T47D (cell line): ENCODE measurements at regions not wholly inside any gene's neighbourhood (a gene's known extent, or its start where the extent isn't known, plus 50 kb on each side); places are given as distances from the start of the nearest gene placed in this dataset.
"Not testable (repeated sequence)": the region's sequence is repeated elsewhere in the genome, so short reads cannot be mapped to it uniquely, and the experiment has no call there.

ENCODE experiments used
- DNase-seq, 2 experiments: peaks; one replicate each; pipeline versions ENCODE4 v3.0.0 to v3.0.0-alpha.2; 2011 to 2012; ENCODE audit warnings: low read depth in 1 of 2, low spot score in 1 of 2
- JUND ChIP-seq: IDR thresholded peaks from 2 replicates; pipeline ENCODE4 v1.6.1; 2012; ENCODE audit warnings: low read depth
- in situ Hi-C: cut with HindIII; loops from 2 replicates; pipeline ENCODE4 v1.10.0; 2016; ENCODE audit warnings: low sequenced_read_pairs, low pct_unique_long_range_greater_than_20kb

GRCh38 chr13:54492995-54493394 is 1464.4 kb downstream of the OLFM4 start:
- TF ChIP-seq JUND, result no peak
- in situ Hi-C loops, result no loop called here
- no peak for DNase-seq

- in situ Hi-C loops, result no loop called here
- TF ChIP-seq JUND, result no peak
- peak in 1 of 2 experiments; percentile 1 for DNase-seq
Observed at GRCh38 chr13:54511366-54511765, 1482.8 kb downstream of the OLFM4 start.

- in situ Hi-C loops, result no loop called here
- no peak for TF ChIP-seq JUND
- no peak for DNase-seq
Observed at GRCh38 chr13:54513254-54513653, 1484.6 kb downstream of the OLFM4 start.

- no peak for TF ChIP-seq JUND
- DNase-seq, result peak in 1 of 2 experiments; percentile 62
- in situ Hi-C loops, result no loop called here
Observed at GRCh38 chr13:54536112-54536511, 1507.5 kb downstream of the OLFM4 start.

- in situ Hi-C loops, result no loop called here
Observed at GRCh38 chr13:54563286-54563685, 1534.7 kb downstream of the OLFM4 start.

GRCh38 chr13:54572037-54572436 is 1543.4 kb downstream of the OLFM4 start:
- in situ Hi-C loops, DNase-seq: not testable (repeated sequence)

More at GRCh38 chr13:54563286-54563685, 1534.7 kb downstream of the OLFM4 start:
- no peak for DNase-seq
- TF ChIP-seq JUND, result no peak

GRCh38 chr13:54573186-54573585 is 1544.6 kb downstream of the OLFM4 start:
- DNase-seq, result no peak
- TF ChIP-seq JUND, result no peak
- in situ Hi-C loops, result no loop called here

- DNase-seq, result no peak
- in situ Hi-C loops, result no loop called here
- no peak for TF ChIP-seq JUND
Observed at GRCh38 chr13:54574791-54575190, 1546.2 kb downstream of the OLFM4 start.

- peak; percentile 78; the same call in 1 of the 2 replicates for TF ChIP-seq JUND
- in situ Hi-C loops, result no loop called here
- DNase-seq, result peak in 1 of 2 experiments; percentile 93
Observed at GRCh38 chr13:54591540-54591939, 1562.9 kb downstream of the OLFM4 start.

GRCh38 chr13:54592201-54592600 is 1563.6 kb downstream of the OLFM4 start:
- in situ Hi-C loops, result no loop called here
- peak in 1 of 2 experiments; percentile 91 for DNase-seq
- peak; percentile 52; the same call in 1 of the 2 replicates for TF ChIP-seq JUND

- in situ Hi-C loops, result no loop called here
- no peak for TF ChIP-seq JUND
- no peak for DNase-seq
Observed at GRCh38 chr13:54593504-54593903, 1564.9 kb downstream of the OLFM4 start.

GRCh38 chr13:54597540-54598088 is 1569.0 kb downstream of the OLFM4 start:
- in situ Hi-C loops, result no loop called here

GRCh38 chr13:54599413-54599812 is 1570.8 kb downstream of the OLFM4 start:
- no peak for DNase-seq
- in situ Hi-C loops, result no loop called here
- no peak for TF ChIP-seq JUND

More at GRCh38 chr13:54597540-54598088, 1569.0 kb downstream of the OLFM4 start:
- no peak for TF ChIP-seq JUND
- DNase-seq, result no peak

- DNase-seq, result no peak
- TF ChIP-seq JUND, result no peak
- in situ Hi-C loops, result no loop called here
Observed at GRCh38 chr13:54606944-54607343, 1578.3 kb downstream of the OLFM4 start.
